ENCODE measurements at regions not wholly inside any gene's neighbourhood (a gene's known extent, or its start where the extent isn't known, plus 50 kb on each side); places are given as distances from the start of the nearest gene placed in this dataset.

DNA sequence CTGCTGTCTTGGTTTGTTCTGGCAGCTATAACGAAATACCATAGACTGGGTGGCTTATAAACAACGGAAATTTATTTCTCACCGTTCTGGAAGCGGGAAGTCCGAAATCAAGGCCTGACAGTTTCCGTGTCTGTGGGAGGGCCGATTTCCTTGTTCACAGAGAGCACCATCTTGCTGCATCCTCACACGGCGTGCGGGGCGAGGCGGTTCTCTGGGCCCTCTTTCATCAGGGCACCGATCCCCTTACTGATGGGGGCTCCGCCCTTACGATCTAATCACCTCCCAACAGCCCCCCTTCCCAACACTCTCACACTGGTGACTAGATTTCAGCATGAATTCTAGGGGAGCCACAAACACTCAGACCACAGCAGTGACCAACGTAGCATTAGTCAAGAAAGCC lies 578.3 kb upstream of the FAT1 start:
- Histone ChIP-seq H2AFZ (ENCODE audit: insufficient read depth, low read depth, low read length, poor library complexity, severe bottlenecking) (no peak overlapping the region), H3K27ac (ENCODE audit: low read length in 2 of 2) (no peak overlapping the region), H3K9ac (ENCODE audit: low read length) (no peak overlapping the region), H3K79me2 (ENCODE audit: control insufficient read depth, insufficient read depth, low read length) (no peaks in the 10 kb centered on the region), H3K4me3 (ENCODE audit: control extremely low read depth in 1 of 5, extremely low read depth in 1 of 5, insufficient read depth in 1 of 5, low read depth in 2 of 5, low read length in 4 of 5) (no peak overlapping the region), H3K27me3 (replicated peaks in 1 of 4; ENCODE audit: control extremely low read depth in 1 of 4, control insufficient read depth in 3 of 4, insufficient read depth in 4 of 4, low read length in 3 of 4) (no peaks in the 10 kb centered on the region), H4K20me1 (ENCODE audit: control insufficient read depth, insufficient read depth, low read length, poor library complexity, severe bottlenecking) (no peaks in the 10 kb centered on the region), H3K4me1 (ENCODE audit: control insufficient read depth in 2 of 2, insufficient read depth in 2 of 2, low read length in 2 of 2) (no peaks in the 10 kb centered on the region), H3K4me2 (replicated peaks; ENCODE audit: low read depth, low read length, poor library complexity, severe bottlenecking) (no peak overlapping the region), H3K9me3 (ENCODE audit: control extremely low read depth in 1 of 3, control insufficient read depth in 2 of 3, insufficient read depth in 1 of 3, low read length in 2 of 3) (peaks cover 0 to 4% (median 0%) of the 10 kb centered on the region in 3 donors), H3K36me3 (replicated peaks in 1 of 2; ENCODE audit: control extremely low read depth in 1 of 2, control insufficient read depth in 1 of 2, extremely low read depth in 1 of 2, insufficient read depth in 2 of 2, low read length in 1 of 2) (no peaks in the 10 kb centered on the region)
- Mint-ChIP-seq H3K27ac (no peak overlapping the region), H3K4me3 (no peak overlapping the region), H3K27me3 (no peaks in the 10 kb centered on the region), H3K9me3 (ENCODE audit: insufficient read depth) (peaks cover 8% of the 10 kb centered on the region), H3K4me1 (no peaks in the 10 kb centered on the region)
- ATAC-seq (ENCODE audit: low read depth) = no peak
- ChIA-PET CTCF (no interaction called here), POLR2A (no interaction called here)
- intact Hi-C loops (cut with micrococcal nuclease) = no loop called here
- DNase-seq = no peak
- TF ChIP-seq, protein P1, sequence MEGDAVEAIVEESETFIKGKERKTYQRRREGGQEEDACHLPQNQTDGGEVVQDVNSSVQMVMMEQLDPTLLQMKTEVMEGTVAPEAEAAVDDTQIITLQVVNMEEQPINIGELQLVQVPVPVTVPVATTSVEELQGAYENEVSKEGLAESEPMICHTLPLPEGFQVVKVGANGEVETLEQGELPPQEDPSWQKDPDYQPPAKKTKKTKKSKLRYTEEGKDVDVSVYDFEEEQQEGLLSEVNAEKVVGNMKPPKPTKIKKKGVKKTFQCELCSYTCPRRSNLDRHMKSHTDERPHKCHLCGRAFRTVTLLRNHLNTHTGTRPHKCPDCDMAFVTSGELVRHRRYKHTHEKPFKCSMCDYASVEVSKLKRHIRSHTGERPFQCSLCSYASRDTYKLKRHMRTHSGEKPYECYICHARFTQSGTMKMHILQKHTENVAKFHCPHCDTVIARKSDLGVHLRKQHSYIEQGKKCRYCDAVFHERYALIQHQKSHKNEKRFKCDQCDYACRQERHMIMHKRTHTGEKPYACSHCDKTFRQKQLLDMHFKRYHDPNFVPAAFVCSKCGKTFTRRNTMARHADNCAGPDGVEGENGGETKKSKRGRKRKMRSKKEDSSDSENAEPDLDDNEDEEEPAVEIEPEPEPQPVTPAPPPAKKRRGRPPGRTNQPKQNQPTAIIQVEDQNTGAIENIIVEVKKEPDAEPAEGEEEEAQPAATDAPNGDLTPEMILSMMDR (IDR thresholded peaks at IDR 0.05) = no peak
- TF ChIP-seq EZH2 (IDR thresholded peaks at IDR 0.05; ENCODE audit: borderline replicate concordance, insufficient read depth, low read depth, low read length, poor library complexity, severe bottlenecking) = no peak
- 95% methylated on average over 14 of the region's 16 CpGs for WGBS (ENCODE audit: insufficient coverage)

DNA sequence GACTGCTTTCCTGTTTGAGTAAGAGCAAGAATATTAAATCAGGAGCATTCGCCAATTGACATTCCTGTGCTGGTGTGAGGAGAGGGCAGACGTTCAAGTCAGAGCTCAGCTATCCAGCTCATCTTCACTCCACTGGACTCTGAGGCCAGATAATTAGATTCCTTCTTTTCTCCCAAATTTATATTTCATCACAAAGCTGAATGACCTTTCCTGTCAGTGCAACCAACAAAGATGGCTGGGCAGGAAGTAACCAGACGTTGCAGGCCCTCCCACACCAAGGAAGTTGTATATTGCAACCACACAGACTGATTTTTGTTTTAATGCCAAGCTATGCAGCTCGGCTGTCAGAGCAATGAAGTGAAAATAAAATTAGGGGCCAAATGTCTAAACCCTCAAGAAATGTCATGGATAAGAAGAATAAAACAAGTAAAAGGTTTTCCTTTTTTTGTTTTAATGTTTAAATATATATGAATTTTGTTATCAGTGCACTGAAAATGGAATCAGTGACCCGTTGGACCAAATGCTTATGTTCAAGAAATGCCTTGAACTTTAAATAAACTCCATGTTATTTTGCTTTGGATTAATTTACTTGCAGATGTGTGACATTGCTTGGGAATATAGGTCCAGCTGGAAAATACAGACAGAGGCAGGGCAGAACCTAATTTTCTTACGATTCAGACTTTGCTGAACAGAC lies 578.9 kb upstream of the FAT1 start:
- no peaks in the 10 kb centered on the region for H3K27me3 Mint-ChIP-seq
- Histone ChIP-seq H3K79me2 (ENCODE audit: control insufficient read depth, insufficient read depth, low read length) (no peaks in the 10 kb centered on the region), H3K27ac (ENCODE audit: low read length in 2 of 2) (no peak overlapping the region), H3K4me1 (ENCODE audit: control insufficient read depth in 2 of 2, insufficient read depth in 2 of 2, low read length in 2 of 2) (no peaks in the 10 kb centered on the region), H3K9me3 (ENCODE audit: control extremely low read depth in 1 of 3, control insufficient read depth in 2 of 3, insufficient read depth in 1 of 3, low read length in 2 of 3) (peaks cover 0 to 4% (median 0%) of the 10 kb centered on the region in 3 donors), H4K20me1 (ENCODE audit: control insufficient read depth, insufficient read depth, low read length, poor library complexity, severe bottlenecking) (no peaks in the 10 kb centered on the region), H3K4me2 (replicated peaks; ENCODE audit: low read depth, low read length, poor library complexity, severe bottlenecking) (no peak overlapping the region), H3K36me3 (replicated peaks in 1 of 2; ENCODE audit: control extremely low read depth in 1 of 2, control insufficient read depth in 1 of 2, extremely low read depth in 1 of 2, insufficient read depth in 2 of 2, low read length in 1 of 2) (no peaks in the 10 kb centered on the region), H3K27me3 (replicated peaks in 1 of 4; ENCODE audit: control extremely low read depth in 1 of 4, control insufficient read depth in 3 of 4, insufficient read depth in 4 of 4, low read length in 3 of 4) (no peaks in the 10 kb centered on the region), H3K4me3 (ENCODE audit: control extremely low read depth in 1 of 5, extremely low read depth in 1 of 5, insufficient read depth in 1 of 5, low read depth in 2 of 5, low read length in 4 of 5) (no peak overlapping the region), H3K9ac (ENCODE audit: low read length) (no peak overlapping the region), H2AFZ (ENCODE audit: insufficient read depth, low read depth, low read length, poor library complexity, severe bottlenecking) (no peak overlapping the region)
- POLR2A ChIA-PET = no interaction called here
- peaks cover 8% of the 10 kb centered on the region for H3K9me3 Mint-ChIP-seq (ENCODE audit: insufficient read depth)
- no peak for TF ChIP-seq EZH2 (IDR thresholded peaks at IDR 0.05; ENCODE audit: borderline replicate concordance, insufficient read depth, low read depth, low read length, poor library complexity, severe bottlenecking)
- TF ChIP-seq, protein P1 (IDR thresholded peaks at IDR 0.05) = no peak
- no peaks in the 10 kb centered on the region for H3K4me1 Mint-ChIP-seq
- ATAC-seq (ENCODE audit: low read depth) = no peak
- CTCF ChIA-PET = no interaction called here
- intact Hi-C loops (cut with micrococcal nuclease) = no loop called here
- no peak overlapping the region for H3K27ac Mint-ChIP-seq
- H3K4me3 Mint-ChIP-seq = no peak overlapping the region
- DNase-seq = no peak
- 83% methylated on average over 2 of the region's 6 CpGs for WGBS (ENCODE audit: insufficient coverage)

All from B cell (primary cell).